Middle frontal gyrus (tissue), 1 donor: ENCODE measurements at regions not wholly inside any gene's neighbourhood (a gene's known extent, or its start where the extent isn't known, plus 50 kb on each side); places are given as distances from the start of the nearest gene placed in this dataset.
"Not testable (repeated sequence)": the region's sequence is repeated elsewhere in the genome, so short reads cannot be mapped to it uniquely, and the experiment has no call there.

Experiments used
- DNase-seq: peaks from one replicate; pipeline ENCODE4 v3.0.0-alpha.2; 2015; ENCODE audit warnings: low spot score; ENCODE audit errors: extremely low spot score

DNA sequence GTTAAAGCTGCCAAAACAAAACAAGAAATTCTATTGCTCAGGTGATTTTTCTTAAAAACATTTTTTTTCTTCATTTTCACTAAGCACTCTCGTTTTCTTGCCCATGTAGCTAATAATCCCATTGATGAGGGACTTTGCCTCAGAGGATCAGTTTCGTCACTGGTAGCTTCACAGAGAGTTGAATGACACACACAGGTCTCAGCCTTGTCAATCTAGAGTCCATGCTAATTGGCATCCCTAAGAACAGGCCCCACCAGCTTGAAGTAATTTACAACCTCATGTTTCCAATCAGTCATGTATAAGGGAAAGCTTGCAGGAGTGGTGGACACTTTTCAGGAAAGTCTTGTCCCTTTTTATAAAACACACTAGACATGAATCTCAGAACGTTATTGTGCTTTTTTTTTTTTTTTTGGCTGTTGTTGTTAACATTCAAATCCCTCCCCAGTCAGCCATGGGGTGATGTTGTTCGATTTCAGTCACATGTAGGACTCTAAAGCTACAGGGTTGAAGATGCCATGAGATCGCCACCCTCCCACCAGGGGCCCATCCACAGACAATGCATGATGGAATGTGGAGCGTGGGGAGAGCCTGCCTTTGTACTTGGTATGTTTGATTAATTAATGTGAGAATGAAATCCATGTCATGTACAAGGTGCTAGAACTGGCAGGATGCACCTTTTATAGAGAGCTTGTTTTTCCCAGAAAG, 232.4 kb upstream of the FZD8 start:
- no peak for DNase-seq

DNA sequence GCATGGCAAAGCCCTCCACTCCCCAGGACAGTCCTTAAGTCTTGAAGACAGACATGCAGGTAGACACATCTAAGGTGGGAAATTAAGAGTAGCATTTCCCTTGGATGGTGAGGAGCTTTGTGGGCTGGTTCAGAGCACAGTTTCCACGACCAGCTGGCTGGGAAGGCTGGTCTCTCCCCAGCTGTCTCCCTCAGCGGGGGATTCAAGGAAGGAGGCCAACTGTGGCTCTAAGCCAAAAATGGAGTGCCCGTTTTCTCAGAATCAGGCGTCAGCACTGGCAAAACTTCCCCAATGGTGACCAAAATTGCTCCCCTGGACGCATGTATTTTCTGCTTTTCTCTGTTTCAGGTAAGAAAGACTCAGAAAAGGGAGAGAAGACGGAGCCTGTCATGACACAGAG, 230.6 kb upstream of the FZD8 start:
- no peak for DNase-seq

- no peak for DNase-seq
Observed at GRCh38 chr10:35870665-35871310, 228.7 kb upstream of the FZD8 start.

DNA sequence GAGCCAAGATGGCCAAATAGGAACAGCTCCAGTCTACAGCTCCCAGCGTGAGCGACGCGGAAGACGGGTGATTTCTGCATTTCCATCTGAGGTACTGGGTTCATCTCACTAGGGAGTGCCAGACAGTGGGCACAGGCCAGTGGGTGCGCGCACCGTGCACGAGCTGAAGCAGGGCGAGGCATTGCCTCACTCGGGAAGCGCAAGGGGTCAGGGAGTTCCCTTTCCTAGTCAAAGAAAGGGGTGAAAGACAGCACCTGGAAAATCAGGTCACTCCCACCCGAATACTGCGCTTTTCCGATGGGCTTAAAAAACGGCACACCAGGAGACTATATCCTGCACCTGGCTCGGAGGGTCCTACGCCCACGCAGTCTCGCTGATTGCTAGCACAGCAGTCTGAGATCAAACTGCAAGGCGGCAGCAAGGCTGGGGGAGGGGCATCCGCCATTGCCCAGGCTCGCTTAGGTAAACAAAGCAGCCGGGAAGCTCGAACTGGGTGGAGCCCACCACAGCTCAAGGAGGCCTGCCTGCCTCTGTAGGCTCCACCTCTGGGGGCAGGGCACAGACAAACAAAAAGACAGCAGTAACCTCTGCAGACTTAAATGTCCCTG, 216.7 kb upstream of the FZD8 start:
- DNase-seq = not testable (repeated sequence)

DNA sequence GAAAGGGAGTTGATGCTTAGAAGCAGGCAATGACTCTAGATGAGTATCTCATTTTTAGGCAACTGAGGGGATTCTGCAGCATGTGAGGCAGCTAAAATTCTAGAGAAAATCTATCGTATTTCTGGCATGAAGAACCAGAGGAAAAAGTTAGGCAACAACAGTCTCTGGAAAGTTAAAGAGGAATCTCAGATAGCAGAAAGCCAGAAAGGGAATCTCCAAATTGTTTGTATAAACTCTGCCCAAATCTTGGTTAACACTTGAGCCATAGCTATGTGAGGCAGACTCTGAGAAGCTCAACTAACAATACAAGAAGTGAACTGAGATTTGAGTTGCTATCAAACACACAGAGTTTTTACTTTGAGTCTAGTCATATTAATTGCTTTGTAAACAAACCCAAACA, 215.8 kb upstream of the FZD8 start:
- DNase-seq = no peak

DNA sequence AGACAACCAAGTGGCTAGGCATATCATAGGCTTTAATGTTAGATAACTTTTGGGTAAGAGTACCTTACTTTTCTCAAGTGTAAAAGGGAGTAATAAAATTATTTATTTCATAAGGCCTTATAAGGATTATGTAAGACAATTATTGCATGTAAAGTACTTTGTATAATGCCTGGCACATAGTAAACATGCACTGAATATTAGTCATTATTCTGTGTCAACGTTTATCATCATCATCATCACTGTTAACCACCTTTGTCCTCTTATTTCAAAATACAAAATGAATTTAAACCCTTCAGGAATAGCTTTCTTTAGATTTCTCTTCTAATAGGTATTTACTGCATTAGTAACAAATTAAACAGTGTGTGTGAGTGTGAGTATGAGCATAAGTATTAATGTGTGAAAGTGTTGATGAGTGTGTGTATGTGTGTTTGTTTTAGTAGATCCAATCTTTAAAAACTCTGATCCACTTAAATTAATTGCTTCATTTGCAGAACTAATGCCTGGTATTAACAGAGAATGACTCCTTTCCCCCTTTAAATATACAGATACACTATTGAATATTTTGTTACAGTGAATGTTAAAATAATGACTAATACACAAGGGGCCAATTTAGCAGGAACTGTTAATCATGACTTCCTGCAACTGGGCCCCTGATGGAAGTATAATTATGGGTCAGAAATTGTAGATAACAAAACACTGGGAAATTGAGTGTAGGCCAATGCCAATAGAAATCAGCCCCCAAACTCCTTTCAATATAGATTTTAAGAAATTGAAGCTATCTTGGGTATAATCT, 213.3 kb upstream of the FZD8 start:
- no peak for DNase-seq

GRCh38 chr10:35854661-35855060, 212.6 kb upstream of the FZD8 start:
- DNase-seq = no peak

GRCh38 chr10:35852721-35853120, 210.6 kb upstream of the FZD8 start:
- DNase-seq = no peak

DNA sequence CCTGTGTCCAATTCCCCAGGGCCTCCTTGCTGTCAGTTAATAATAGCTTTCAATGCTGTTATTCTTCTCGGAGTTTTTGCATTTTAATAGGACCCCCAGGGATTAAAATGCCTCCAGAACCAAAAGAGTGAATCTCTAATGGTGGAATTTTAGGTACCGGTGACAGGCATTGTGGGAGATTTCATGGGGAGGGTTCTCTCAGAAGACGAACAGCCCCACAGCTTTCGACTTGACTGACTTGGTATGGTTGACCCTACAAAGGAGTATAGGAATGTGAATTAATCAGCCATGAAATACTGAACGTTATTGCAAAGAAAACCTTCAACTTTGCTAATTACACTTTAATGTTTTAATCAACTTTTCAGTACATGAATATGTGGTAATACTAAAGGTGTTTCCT, 206.3 kb upstream of the FZD8 start:
- DNase-seq = no peak

GRCh38 chr10:35844686-35845085, 202.6 kb upstream of the FZD8 start:
- no peak for DNase-seq

- no peak for DNase-seq
Observed at GRCh38 chr10:35843524-35844181, 201.6 kb upstream of the FZD8 start.

DNA sequence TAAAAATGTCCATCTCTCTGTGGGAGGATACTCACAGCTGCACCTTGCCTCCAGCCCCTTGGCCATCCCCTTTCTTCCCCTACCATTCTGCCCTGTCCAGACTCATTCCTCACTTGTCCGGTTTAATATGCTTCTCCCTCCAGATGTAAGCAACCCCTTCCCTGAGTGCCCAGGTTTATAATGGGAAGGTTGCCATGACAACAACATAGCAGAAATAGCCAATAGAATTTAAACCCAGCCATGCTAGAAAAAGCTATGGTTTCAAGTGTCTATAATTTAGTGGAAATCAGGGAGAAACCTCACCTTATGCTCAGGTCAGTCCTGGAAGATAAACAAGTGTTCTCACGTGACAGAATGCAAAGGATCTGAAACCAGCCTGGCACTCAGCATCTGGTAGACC, 196.0 kb upstream of the FZD8 start:
- DNase-seq = no peak

GRCh38 chr10:35835545-35835944, 193.4 kb upstream of the FZD8 start:
- no peak for DNase-seq

DNA sequence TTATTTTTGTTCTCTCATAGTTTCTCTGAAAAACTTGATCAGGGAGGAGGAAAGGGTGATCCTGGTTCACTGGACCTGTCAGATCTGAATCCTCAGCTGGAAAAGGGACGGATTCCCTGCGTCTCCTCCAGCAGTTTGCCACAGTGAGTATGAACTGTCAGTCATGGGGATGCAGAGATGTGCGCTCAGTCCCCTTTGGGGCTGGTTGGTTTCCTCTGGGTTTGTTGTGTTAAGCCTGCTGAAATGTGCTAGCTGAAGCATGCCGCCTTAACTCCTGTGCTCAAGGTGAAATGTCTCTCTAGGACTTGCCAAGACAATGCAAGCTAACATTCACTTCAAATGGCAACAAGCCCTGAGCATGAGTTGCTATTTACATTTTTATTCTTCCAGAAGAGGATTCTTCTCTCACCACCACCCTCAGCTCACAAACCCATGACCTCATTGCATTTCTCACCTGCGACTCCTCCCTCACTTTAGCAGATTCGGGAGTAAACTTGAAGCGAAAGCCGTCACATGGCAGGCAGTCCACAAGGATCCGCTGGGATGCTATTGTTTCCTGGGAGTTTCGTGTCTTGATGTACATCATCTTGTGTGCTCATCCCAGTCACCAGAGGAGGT, 192.9 kb upstream of the FZD8 start:
- no peak for DNase-seq

- DNase-seq = peak; percentile 51
Observed at GRCh38 chr10:35827783-35828182, 185.7 kb upstream of the FZD8 start.

GRCh38 chr10:35824704-35825103, 182.6 kb upstream of the FZD8 start:
- DNase-seq = no peak

- peak; percentile 20 for DNase-seq
Observed at GRCh38 chr10:35822316-35822715, 180.2 kb upstream of the FZD8 start.

DNA sequence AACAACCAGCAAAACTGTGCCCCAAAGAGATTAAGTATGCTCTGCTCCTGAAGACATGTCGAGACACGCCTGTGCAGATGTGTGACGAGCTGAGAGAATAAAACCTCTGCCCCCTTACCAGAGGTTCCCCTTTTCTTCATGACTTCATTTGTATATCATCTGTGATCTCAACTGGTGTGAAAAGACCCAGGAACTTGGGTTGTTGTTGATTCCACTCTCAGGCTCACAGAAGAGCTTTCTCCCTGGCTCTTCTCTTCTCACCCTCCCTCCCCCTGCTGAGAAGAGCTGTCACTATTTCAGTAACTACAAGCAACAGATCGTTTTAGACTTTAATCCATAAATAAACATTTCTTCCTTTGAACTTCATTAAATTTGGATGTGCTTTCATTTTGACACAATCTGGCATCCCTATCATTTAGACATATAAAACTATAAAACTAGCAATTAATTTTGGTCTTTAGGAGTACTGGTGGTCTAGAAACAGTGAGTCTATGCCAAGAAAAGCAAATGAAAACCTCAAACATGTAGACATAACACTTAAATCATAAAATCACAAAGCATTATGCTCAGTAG, 179.3 kb upstream of the FZD8 start:
- DNase-seq = no peak

GRCh38 chr10:35819736-35820135, 177.6 kb upstream of the FZD8 start:
- DNase-seq = no peak

- DNase-seq = no peak
Observed at GRCh38 chr10:35819011-35819410, 176.9 kb upstream of the FZD8 start.

DNA sequence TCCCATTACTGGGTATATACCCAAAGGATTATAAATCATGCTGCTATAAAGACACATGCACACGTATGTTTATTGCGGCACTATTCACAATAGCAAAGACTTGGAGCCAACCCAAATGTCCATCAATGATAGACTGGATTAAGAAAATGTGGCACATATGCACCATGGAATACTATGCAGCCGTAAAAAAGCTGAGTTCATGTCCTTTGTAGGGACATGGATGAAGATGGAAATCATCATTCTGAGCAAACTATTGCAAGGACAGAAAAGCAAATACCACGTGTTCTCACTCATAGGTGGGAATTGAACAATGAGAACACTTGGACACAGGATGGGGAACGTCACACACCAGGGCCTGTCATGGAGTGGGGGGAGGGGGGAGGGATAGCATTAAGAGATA, 175.0 kb upstream of the FZD8 start:
- not testable (repeated sequence) for DNase-seq
